ENCODE measurements at regions not wholly inside any gene's neighbourhood (a gene's known extent, or its start where the extent isn't known, plus 50 kb on each side); places are given as distances from the start of the nearest gene placed in this dataset.

- TF ChIP-seq ATF3 (IDR thresholded peaks at IDR 0.05) (no peak), ZNF274 (IDR thresholded peaks at IDR 0.05; ENCODE audit: low read depth, low read length) (no peak), TCF7L2 (IDR thresholded peaks at IDR 0.05; ENCODE audit: borderline replicate concordance, extremely low read depth, insufficient read depth, insufficient read length) (no peak), SRF (IDR thresholded peaks at IDR 0.05; ENCODE audit: low read depth) (no peak), ZBTB33 (IDR thresholded peaks at IDR 0.05; ENCODE audit: extremely low read depth, insufficient replicate concordance, low read length) (no peak)
- no TSS peak for BruUV-seq (replicated peaks)
- DNase-seq (ENCODE audit: low read depth, low spot score): no peak
- Histone ChIP-seq H3K4me3 (replicated peaks in 1 of 2; ENCODE audit: low read depth in 1 of 2, low read length in 2 of 2) (no peak overlapping the region), H4K20me1 (ENCODE audit: insufficient read depth) (no peaks in the 10 kb centered on the region), H3K9me2 (ENCODE audit: insufficient read depth) (no peaks in the 10 kb centered on the region), H3K79me2 (ENCODE audit: insufficient read depth, low read length) (no peaks in the 10 kb centered on the region), H3K4me2 (ENCODE audit: low read length) (no peak overlapping the region), H3K9ac (ENCODE audit: low read length) (no peak overlapping the region), H3K4me1 (ENCODE audit: control insufficient read depth in 1 of 2, insufficient read depth in 2 of 2, low read length in 2 of 2) (no peaks in the 10 kb centered on the region), H3K27ac (ENCODE audit: low read depth, low read length) (no peak overlapping the region), H3K27me3 (ENCODE audit: insufficient read depth, low read length) (no peaks in the 10 kb centered on the region), H3K9me3 (ENCODE audit: control insufficient read depth in 1 of 2, insufficient read depth in 1 of 2, low read depth in 1 of 2, low read length in 2 of 2) (peaks cover 6 to 33% of the 10 kb centered on the region in 2 experiments; a peak in 3 of 4 replicates), H3K36me3 (ENCODE audit: control insufficient read depth in 1 of 2, insufficient read depth in 2 of 2, low read length in 2 of 2) (no peaks in the 10 kb centered on the region), H2AFZ (ENCODE audit: low read depth, low read length, poor library complexity, severe bottlenecking) (no peak overlapping the region)
- ATAC-seq: no peak
- ChIA-PET POLR2A (no interaction called here), RAD21 (ENCODE audit: low non-redundant PET in 1 of 2, low total read pairs in 2 of 2, uncharacterized antibody in 2 of 2, unreplicated experiment in 2 of 2) (no interaction called here), CTCF (no interaction called here)
- intact Hi-C loops (cut with micrococcal nuclease): no loop called here
These were observed 255.6 kb upstream of the SEMA6D start for GRCh38 chr15:47461652-47462141.

GRCh38 chr15:47466357-47466756, 250.9 kb upstream of the SEMA6D start:
- no peaks in the 10 kb centered on the region for H3K27me3 ChIP-seq (ENCODE audit: insufficient read depth, low read length)
- no peaks in the 10 kb centered on the region for H3K4me1 ChIP-seq (ENCODE audit: control insufficient read depth in 1 of 2, insufficient read depth in 2 of 2, low read length in 2 of 2)
- no TSS peak for BruUV-seq (replicated peaks)
- H3K9ac ChIP-seq (ENCODE audit: low read length): no peak overlapping the region
- H3K79me2 ChIP-seq (ENCODE audit: insufficient read depth, low read length): no peaks in the 10 kb centered on the region
- intact Hi-C loops (cut with micrococcal nuclease): no loop called here
- H4K20me1 ChIP-seq (ENCODE audit: insufficient read depth): no peaks in the 10 kb centered on the region
- H3K9me2 ChIP-seq (ENCODE audit: insufficient read depth): no peaks in the 10 kb centered on the region
- no peak for DNase-seq (ENCODE audit: low read depth, low spot score)
- ChIA-PET RAD21 (ENCODE audit: low non-redundant PET in 1 of 2, low total read pairs in 2 of 2, uncharacterized antibody in 2 of 2, unreplicated experiment in 2 of 2) (no interaction called here), CTCF (no interaction called here), POLR2A (no interaction called here)
- no peak overlapping the region for H2AFZ ChIP-seq (ENCODE audit: low read depth, low read length, poor library complexity, severe bottlenecking)
- no peak for ATAC-seq
- no peak overlapping the region for H3K4me3 ChIP-seq (replicated peaks in 1 of 2; ENCODE audit: low read depth in 1 of 2, low read length in 2 of 2)
- peaks cover 4 to 32% of the 10 kb centered on the region in 2 experiments; a peak in 2 of 4 replicates for H3K9me3 ChIP-seq (ENCODE audit: control insufficient read depth in 1 of 2, insufficient read depth in 1 of 2, low read depth in 1 of 2, low read length in 2 of 2)
- H3K36me3 ChIP-seq (ENCODE audit: control insufficient read depth in 1 of 2, insufficient read depth in 2 of 2, low read length in 2 of 2): no peaks in the 10 kb centered on the region
- H3K27ac ChIP-seq (ENCODE audit: low read depth, low read length): no peak overlapping the region
- no peak overlapping the region for H3K4me2 ChIP-seq (ENCODE audit: low read length)
- TF ChIP-seq MAX (IDR thresholded peaks at IDR 0.05): no peak
- no peak for TF ChIP-seq EZH2phosphoT487 (IDR thresholded peaks at IDR 0.05; ENCODE audit: borderline replicate concordance)
- TF ChIP-seq EZH2 (IDR thresholded peaks at IDR 0.05): no peak
- TF ChIP-seq REST (IDR thresholded peaks at IDR 0.05; ENCODE audit: low read depth): no peak
- no peak for TF ChIP-seq ATF3 (IDR thresholded peaks at IDR 0.05)
- TF ChIP-seq RAD21 (IDR thresholded peaks at IDR 0.05; ENCODE audit: low read depth): no peak
- no peak for TF ChIP-seq FOSL1 (IDR thresholded peaks at IDR 0.05; ENCODE audit: low read depth)
- no peak for TF ChIP-seq CBX3 (IDR thresholded peaks at IDR 0.05; ENCODE audit: low read depth)
- TF ChIP-seq EGR1 (IDR thresholded peaks at IDR 0.05; ENCODE audit: low read depth): no peak
- no peak for TF ChIP-seq JUND (IDR thresholded peaks at IDR 0.05)
- no peak for TF ChIP-seq SIN3A (IDR thresholded peaks at IDR 0.05; ENCODE audit: low read depth)
- TF ChIP-seq ZFX (IDR thresholded peaks at IDR 0.05): no peak
- no peak for TF ChIP-seq ELF1 (IDR thresholded peaks at IDR 0.05; ENCODE audit: borderline replicate concordance, low read depth)

Data from HCT116 (cell line).